Stimulated activated CD4-positive, alpha-beta T cell treated with anti-CD3 and anti-CD28 coated beads, Interleukin-15, amount 100 ng/mL, for 1 hour (primary cell): ENCODE measurements at regions not wholly inside any gene's neighbourhood (a gene's known extent, or its start where the extent isn't known, plus 50 kb on each side); places are given as distances from the start of the nearest gene placed in this dataset.

Experiments used
- DNase-seq, 2 donors: peaks; one replicate each; pipeline ENCODE4 v3.0.0-alpha.2; 2020; ENCODE audit warnings: low read depth in 1 of 2, low spot score in 1 of 2

GRCh38 chr10:64477791-64478190, 956.6 kb downstream of the REEP3 start:
- DNase-seq = no peak

- DNase-seq = no peak
These were observed 963.7 kb downstream of the REEP3 start for GRCh38 chr10:64484811-64485330.

DNA sequence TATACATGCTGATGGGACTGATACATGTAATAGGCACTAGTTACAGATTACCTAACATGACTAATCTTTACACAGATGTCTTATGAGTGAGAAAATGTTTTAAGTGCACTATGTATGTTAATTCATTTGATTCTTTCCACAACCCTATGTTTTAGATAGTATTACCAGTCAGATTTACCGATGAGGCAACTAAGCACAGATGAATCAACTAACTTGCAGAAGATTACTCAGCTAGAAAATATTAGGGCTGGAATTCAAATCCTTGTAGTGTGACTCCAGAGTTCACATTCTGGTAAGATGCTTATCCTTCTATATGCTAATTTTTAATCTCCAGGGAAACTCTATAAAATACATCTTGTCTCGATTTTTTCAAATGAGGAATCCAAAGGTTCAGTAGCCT, 964.9 kb downstream of the REEP3 start:
- DNase-seq = no peak

DNA sequence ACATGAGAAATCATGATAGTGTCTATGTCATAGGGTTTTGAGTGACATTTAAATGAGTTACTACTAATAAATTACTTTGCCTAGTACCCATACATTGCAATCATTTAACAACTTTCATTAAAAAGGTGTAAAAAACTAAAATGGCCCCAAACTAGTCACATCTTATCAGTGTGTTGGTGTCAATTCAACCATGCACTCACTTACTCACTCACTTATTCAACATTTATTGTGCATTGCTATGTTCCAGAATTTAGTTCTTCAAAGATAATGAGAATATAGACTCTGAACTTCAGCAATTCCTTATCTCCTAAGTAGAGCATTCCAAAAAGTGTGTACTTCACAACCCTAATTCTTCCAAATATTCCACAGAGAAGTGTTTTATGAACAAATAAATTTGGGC, 965.7 kb downstream of the REEP3 start:
- DNase-seq = no peak

- no peak for DNase-seq
These were observed 973.7 kb downstream of the REEP3 start for GRCh38 chr10:64494901-64495300.

DNA sequence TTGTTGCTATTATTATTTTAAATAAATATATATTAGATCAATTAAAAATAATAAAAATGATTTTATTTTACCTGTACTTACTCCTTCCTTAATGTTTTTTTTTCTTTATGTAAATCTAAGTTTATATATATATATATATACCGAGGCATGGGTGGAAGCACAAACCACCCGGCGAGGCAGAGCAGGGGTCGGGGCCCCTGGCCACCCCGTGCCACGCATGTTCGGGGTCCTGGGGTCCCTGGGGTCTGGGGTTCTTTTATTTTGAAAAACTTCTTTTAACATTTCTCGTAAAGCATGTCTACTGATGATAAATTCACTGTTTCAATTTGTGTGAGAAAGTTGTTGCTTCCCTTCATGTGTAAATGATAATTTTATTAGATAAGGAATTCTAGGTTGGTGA, 976.1 kb downstream of the REEP3 start:
- DNase-seq = no peak

DNA sequence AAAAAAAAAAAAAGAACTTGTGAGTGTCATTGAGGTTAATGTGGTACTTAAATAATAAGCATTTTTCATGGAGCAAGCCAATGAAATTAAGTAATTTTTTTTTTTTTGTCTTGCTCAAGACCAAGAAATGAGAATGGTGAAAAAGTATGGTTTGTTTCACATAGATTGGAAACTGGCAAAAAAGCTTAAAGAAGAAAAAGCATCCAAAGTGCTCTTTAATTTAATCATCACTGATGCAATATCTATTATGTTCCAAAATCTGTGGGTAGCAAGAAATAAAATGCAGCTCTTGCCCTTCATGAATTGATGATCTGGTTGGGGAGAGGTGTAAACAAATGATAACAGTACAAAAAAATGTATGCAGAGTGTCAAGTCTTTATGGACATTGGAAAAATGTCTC, 980.6 kb downstream of the REEP3 start:
- no peak for DNase-seq

GRCh38 chr10:64502936-64503335, 981.7 kb downstream of the REEP3 start:
- DNase-seq = no peak

- no peak for DNase-seq
These were observed 982.2 kb downstream of the REEP3 start for GRCh38 chr10:64503429-64503828.

DNA sequence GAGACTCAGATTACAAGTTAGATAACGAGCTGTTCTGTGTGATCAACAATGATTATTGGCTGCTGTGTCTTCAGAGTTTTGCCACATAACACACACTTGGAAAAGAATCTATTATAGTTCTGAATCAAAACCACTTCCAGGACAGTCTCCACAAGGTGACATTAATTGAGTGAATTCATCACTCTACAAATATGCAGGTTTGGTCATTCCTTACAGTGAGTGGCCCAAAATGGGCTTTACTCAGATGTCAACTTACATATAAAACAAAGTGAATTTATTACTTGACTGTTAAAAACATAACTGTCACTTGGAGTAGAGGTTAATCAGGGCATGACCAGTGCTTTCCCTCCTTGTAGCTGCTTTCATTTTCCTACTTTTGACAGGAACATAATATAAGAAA, 984.3 kb downstream of the REEP3 start:
- no peak for DNase-seq

GRCh38 chr10:64506963-64507362, 985.8 kb downstream of the REEP3 start:
- DNase-seq = no peak

DNA sequence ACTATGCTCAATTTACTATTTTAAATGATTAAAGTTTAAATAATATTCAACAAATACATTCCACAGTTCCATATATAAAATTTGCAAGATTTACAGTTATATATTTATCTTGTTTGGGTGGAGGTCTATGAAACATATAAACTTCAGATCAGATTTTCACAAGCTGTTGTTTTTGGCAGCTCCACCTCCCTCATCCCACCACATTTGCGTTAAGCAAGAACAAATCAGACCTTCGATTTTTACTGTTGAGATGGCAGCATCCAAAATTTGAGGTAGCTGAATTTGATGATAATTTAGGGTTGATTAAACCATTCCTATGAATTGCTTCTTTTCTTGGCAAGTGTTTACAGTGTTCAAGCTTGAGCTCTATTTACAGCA, 986.4 kb downstream of the REEP3 start:
- no peak for DNase-seq

DNA sequence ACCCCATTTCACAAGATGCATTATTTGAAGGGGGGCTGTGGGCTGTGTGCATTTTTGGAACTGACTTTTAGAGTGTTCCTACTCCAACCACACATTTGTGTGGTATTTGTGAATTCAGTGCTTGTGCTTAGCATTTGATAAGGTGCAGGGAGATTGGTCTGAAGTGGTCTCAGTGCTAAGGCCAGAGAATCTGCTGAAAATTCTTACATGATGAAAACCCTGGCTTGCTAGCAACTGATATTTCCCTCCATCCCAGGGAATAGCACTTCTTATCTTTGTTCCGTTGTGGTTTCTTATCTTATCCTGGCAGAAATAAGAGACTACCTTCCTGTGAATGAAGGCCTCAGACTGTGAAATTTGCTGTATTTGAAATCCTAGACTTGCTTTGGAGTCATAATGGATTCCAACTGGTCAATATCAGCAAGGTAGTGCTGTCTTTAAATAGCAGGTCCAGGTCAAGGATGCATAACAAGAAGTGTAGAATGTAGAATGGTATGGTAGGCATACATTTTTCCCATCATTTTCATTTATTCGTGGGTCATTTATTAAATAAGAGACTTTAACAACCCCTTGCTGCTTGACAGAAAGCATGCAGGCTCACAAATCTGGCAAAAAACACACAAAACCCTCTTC, 986.9 kb downstream of the REEP3 start:
- DNase-seq = no peak

DNA sequence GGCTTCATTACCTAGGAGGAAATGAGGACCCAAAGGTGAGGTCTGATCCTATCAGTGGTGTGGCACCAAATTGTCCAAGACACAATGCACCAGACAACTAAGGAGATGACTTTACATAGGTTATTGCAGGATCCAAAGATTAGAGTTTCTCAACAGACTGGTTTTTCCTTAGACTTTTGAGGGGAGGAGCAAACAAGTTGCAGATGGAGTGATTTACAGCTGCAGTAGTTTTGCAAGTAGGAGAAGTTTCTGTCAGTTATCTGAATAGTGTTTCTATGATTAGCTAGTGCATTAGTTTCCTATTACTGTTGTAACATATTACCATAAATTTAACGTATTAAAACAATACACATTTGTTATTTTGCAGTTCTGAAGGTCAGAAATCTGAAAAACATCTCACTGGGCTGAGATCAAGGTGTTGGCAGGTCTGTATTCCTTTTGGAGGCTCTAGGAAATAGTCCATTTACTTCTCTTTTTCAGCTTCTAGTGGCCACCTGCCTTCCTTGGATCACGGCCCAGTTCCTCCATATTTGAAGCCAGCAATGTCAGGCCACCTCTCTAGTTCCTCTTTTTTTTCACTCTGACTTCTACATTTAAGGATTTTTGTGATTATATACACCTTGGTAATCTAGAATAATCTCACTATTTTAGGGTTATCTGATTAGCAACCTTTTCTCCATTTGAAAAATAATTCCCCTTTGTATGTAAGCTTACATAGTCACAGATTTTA, 994.9 kb downstream of the REEP3 start:
- DNase-seq = no peak

GRCh38 chr10:64518456-64518855, 997.3 kb downstream of the REEP3 start:
- DNase-seq = no peak

- DNase-seq = no peak
These were observed 998.2 kb downstream of the REEP3 start for GRCh38 chr10:64519427-64519826.

GRCh38 chr10:64519831-64520230, 998.6 kb downstream of the REEP3 start:
- DNase-seq = no peak

GRCh38 chr10:64523065-64523759, 1002.0 kb downstream of the REEP3 start:
- no peak for DNase-seq

DNA sequence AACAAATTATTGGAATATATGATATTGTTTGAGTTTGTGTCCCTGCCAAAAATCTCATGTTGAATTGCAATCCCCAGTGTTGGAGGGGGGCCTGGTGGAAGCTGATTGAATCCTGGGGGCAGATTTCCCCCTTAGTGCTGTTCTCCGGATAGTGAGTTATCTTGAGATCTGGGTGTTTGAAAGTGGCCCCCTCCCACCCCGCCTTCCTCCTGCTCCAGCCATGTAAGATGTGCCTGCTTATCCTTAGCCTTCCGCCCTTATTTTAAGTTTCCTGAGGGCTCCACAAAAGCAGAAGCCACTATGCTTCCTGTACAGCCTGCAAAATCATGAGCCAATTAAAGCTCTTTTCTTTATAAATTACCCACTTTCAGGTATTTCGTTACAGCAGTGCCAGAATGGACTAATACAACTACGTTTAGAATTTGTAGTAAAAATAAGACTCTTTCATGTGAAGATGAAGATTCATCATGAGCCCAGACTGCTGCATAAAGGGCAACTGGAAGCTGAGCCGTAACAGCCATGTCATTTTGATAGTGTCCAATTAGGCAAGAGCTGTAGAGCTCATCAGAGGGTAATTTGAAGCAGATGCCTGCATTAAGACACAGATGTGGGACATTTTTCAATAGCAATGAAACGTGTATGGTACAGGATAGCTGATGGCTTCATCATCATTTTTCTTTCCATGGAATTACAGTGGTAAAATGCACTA, 1007.2 kb downstream of the REEP3 start:
- DNase-seq = no peak

- no peak for DNase-seq
These were observed 1007.8 kb downstream of the REEP3 start for GRCh38 chr10:64529003-64529350.

GRCh38 chr10:64534616-64535015, 1013.4 kb downstream of the REEP3 start:
- DNase-seq = no peak
